CD8-positive, alpha-beta memory T cell (primary cell): ENCODE measurements at regions not wholly inside any gene's neighbourhood (a gene's known extent, or its start where the extent isn't known, plus 50 kb on each side); places are given as distances from the start of the nearest gene placed in this dataset.

Source experiments
- CTCF ChIA-PET: fragments of 350-600 bp; sonication (Branson Sonifier 250); formaldehyde crosslinking; loops from one replicate; lab custom pipeline; 2021; ENCODE audit warnings: antibody characterized with exemption; lab: Charles Lee
- POLR2A ChIA-PET: fragments of 350-600 bp; sonication (Branson Sonifier 250); formaldehyde crosslinking; loops from one replicate; lab custom pipeline; 2021; ENCODE audit warnings: antibody characterized with exemption; lab: Charles Lee
- DNase-seq, 5 donors: peaks; one replicate each; pipeline versions ENCODE4 v3.0.0 to v3.0.0-alpha.2; 2020 to 2022; ENCODE audit warnings: mixed read lengths in 1 of 5
- H3K27ac ChIP-seq: one replicate; pipeline ENCODE4 v1.7.0; 2013; ENCODE audit warnings: low read depth, mild to moderate bottlenecking, low read length, moderate library complexity
- H3K27me3 ChIP-seq: 2 replicates; pipeline ENCODE4 v1.7.0; 2013; ENCODE audit warnings: low read length, mild to moderate bottlenecking; ENCODE audit not compliant: insufficient read depth, poor library complexity, severe bottlenecking
- H3K36me3 ChIP-seq: 2 replicates; pipeline ENCODE4 v1.7.0; 2013; ENCODE audit warnings: mild to moderate bottlenecking, low read length, moderate library complexity; ENCODE audit not compliant: insufficient read depth
- H3K4me1 ChIP-seq: 2 replicates; pipeline ENCODE4 v1.7.0; 2013; ENCODE audit warnings: mild to moderate bottlenecking, low read length, moderate library complexity; ENCODE audit not compliant: insufficient read depth
- H3K4me3 ChIP-seq: 2 replicates; pipeline ENCODE4 v1.7.0; 2013; ENCODE audit warnings: mild to moderate bottlenecking, low read length
- H3K9me3 ChIP-seq: 2 replicates; pipeline ENCODE4 v1.7.0; 2013; ENCODE audit warnings: mild to moderate bottlenecking, low read length
- H3K27ac Mint-ChIP-seq, 8 donors: one replicate each; pipeline ENCODE4 v1.8.0; 2020 to 2021; ENCODE audit warnings: mixed read lengths in 8 of 8, mild to moderate bottlenecking in 6 of 8, inconsistent platforms in 3 of 8, moderate library complexity in 3 of 8
- H3K27me3 Mint-ChIP-seq, 2 donors: one replicate each; pipeline ENCODE4 v1.8.0; 2020 to 2021; ENCODE audit warnings: mixed read lengths in 2 of 2, mild to moderate bottlenecking in 1 of 2, moderate library complexity in 1 of 2
- H3K36me3 Mint-ChIP-seq, 3 donors: one replicate each; pipeline ENCODE4 v1.8.0; 2020 to 2021; ENCODE audit warnings: mixed read lengths in 3 of 3, inconsistent platforms in 1 of 3, mild to moderate bottlenecking in 1 of 3
- H3K4me1 Mint-ChIP-seq, 3 donors: one replicate each; pipeline ENCODE4 v1.8.0; 2020 to 2021; ENCODE audit warnings: mixed read lengths in 3 of 3, inconsistent platforms in 1 of 3, mild to moderate bottlenecking in 1 of 3
- H3K4me3 Mint-ChIP-seq, 7 donors: one replicate each; pipeline ENCODE4 v1.8.0; 2020 to 2021; ENCODE audit warnings: mixed read lengths in 7 of 7, mild to moderate bottlenecking in 6 of 7, moderate library complexity in 4 of 7, inconsistent platforms in 2 of 7
- H3K9me3 Mint-ChIP-seq, 5 donors: one replicate each; pipeline ENCODE4 v1.8.0; 2020 to 2022; ENCODE audit warnings: mixed read lengths in 5 of 5, mild to moderate bottlenecking in 3 of 5, moderate library complexity in 2 of 5, inconsistent platforms in 1 of 5

- Mint-ChIP-seq H3K9me3 (no peaks in the 10 kb centered on the region), H3K27me3 (peaks cover 0 to 4% of the 10 kb centered on the region in 2 donors), H3K4me1 (no peaks in the 10 kb centered on the region), H3K4me3 (no peak overlapping the region), H3K36me3 (no peaks in the 10 kb centered on the region), H3K27ac (no peak overlapping the region)
- Histone ChIP-seq H3K9me3 (no peaks in the 10 kb centered on the region), H3K36me3 (no peaks in the 10 kb centered on the region), H3K4me3 (no peak overlapping the region), H3K4me1 (no peaks in the 10 kb centered on the region), H3K27me3 (no peaks in the 10 kb centered on the region), H3K27ac (no peak overlapping the region)
- CTCF ChIA-PET = no interaction called here
- POLR2A ChIA-PET = no interaction called here
- DNase-seq = no peak
Measured at GRCh38 chr13:73284081-73284874, 225.5 kb downstream of the KLF5 start.

- ChIA-PET CTCF (no interaction called here), POLR2A (no interaction called here)
- no peaks in the 10 kb centered on the region for H3K4me1 ChIP-seq
- H3K4me3 ChIP-seq = no peak overlapping the region
- no peaks in the 10 kb centered on the region for H3K36me3 ChIP-seq
- no peak overlapping the region for H3K27ac ChIP-seq
- Mint-ChIP-seq H3K27me3 (peaks cover 0 to 4% of the 10 kb centered on the region in 2 donors), H3K4me1 (no peaks in the 10 kb centered on the region), H3K27ac (no peak overlapping the region), H3K9me3 (no peaks in the 10 kb centered on the region), H3K36me3 (no peaks in the 10 kb centered on the region), H3K4me3 (no peak overlapping the region)
- H3K9me3 ChIP-seq = no peaks in the 10 kb centered on the region
- DNase-seq = no peak
- no peaks in the 10 kb centered on the region for H3K27me3 ChIP-seq
Measured at GRCh38 chr13:73283636-73284035, 224.8 kb downstream of the KLF5 start.

- no peak for DNase-seq
- peaks cover 0 to 6% (median 0%) of the 10 kb centered on the region in 5 donors for H3K9me3 Mint-ChIP-seq
- Histone ChIP-seq H3K4me1 (no peaks in the 10 kb centered on the region), H3K27me3 (no peaks in the 10 kb centered on the region), H3K4me3 (no peak overlapping the region), H3K36me3 (no peaks in the 10 kb centered on the region), H3K9me3 (no peaks in the 10 kb centered on the region), H3K27ac (no peak overlapping the region)
- H3K27me3 Mint-ChIP-seq = peaks cover 0 to 3% of the 10 kb centered on the region in 2 donors
- peaks cover 0 to 3% (median 0%) of the 10 kb centered on the region in 3 donors for H3K36me3 Mint-ChIP-seq
- no peaks in the 10 kb centered on the region for H3K4me1 Mint-ChIP-seq
- CTCF ChIA-PET = interaction anchor here (1.4 kb wide), 2 partner anchors 10 kb away, joined by 3 read pairs; no protein-coding TSS in a partner anchor
- H3K27ac Mint-ChIP-seq = no peak overlapping the region
- POLR2A ChIA-PET = no interaction called here
- H3K4me3 Mint-ChIP-seq = no peak overlapping the region
Measured at GRCh38 chr13:73281746-73282145, 222.9 kb downstream of the KLF5 start.

GRCh38 chr13:73278186-73278585 lies 219.4 kb downstream of the KLF5 start:
- ChIA-PET CTCF (no interaction called here), POLR2A (no interaction called here)
- no peak overlapping the region for H3K27ac Mint-ChIP-seq

GRCh38 chr13:73275163-73275562 lies 216.4 kb downstream of the KLF5 start:
- no peak overlapping the region for H3K27ac Mint-ChIP-seq
- ChIA-PET POLR2A (no interaction called here), CTCF (no interaction called here)

More at GRCh38 chr13:73278186-73278585, 219.4 kb downstream of the KLF5 start:
- Mint-ChIP-seq H3K27me3 (no peaks in the 10 kb centered on the region), H3K4me1 (peaks cover 1 to 15% (median 14%) of the 10 kb centered on the region in 3 donors), H3K36me3 (peaks cover 0 to 3% (median 0%) of the 10 kb centered on the region in 3 donors), H3K4me3 (no peak overlapping the region), H3K9me3 (peaks cover 0 to 6% (median 0%) of the 10 kb centered on the region in 5 donors)
- Histone ChIP-seq H3K27me3 (no peaks in the 10 kb centered on the region), H3K4me1 (no peaks in the 10 kb centered on the region), H3K27ac (no peak overlapping the region), H3K9me3 (no peaks in the 10 kb centered on the region), H3K36me3 (no peaks in the 10 kb centered on the region), H3K4me3 (no peak overlapping the region)
- no peak for DNase-seq

GRCh38 chr13:73274147-73274546 lies 215.3 kb downstream of the KLF5 start:
- Histone ChIP-seq H3K36me3 (no peaks in the 10 kb centered on the region), H3K27ac (no peak overlapping the region), H3K9me3 (no peaks in the 10 kb centered on the region), H3K4me3 (no peak overlapping the region), H3K4me1 (no peaks in the 10 kb centered on the region), H3K27me3 (no peaks in the 10 kb centered on the region)
- H3K9me3 Mint-ChIP-seq = peaks cover 0 to 12% (median 0%) of the 10 kb centered on the region in 5 donors
- peaks cover 0 to 2% of the 10 kb centered on the region in 2 donors for H3K27me3 Mint-ChIP-seq
- H3K36me3 Mint-ChIP-seq = peaks cover 0 to 6% (median 3%) of the 10 kb centered on the region in 3 donors
- POLR2A ChIA-PET = no interaction called here
- H3K4me1 Mint-ChIP-seq = peaks cover 1 to 15% (median 14%) of the 10 kb centered on the region in 3 donors
- CTCF ChIA-PET = no interaction called here
- H3K4me3 Mint-ChIP-seq = no peak overlapping the region
- DNase-seq = no peak
- no peak overlapping the region for H3K27ac Mint-ChIP-seq

More at GRCh38 chr13:73275163-73275562, 216.4 kb downstream of the KLF5 start:
- DNase-seq = no peak
- Mint-ChIP-seq H3K9me3 (peaks cover 0 to 6% (median 0%) of the 10 kb centered on the region in 5 donors), H3K4me1 (peaks cover 1 to 15% (median 14%) of the 10 kb centered on the region in 3 donors), H3K36me3 (peaks cover 0 to 3% (median under 1%) of the 10 kb centered on the region in 3 donors), H3K27me3 (no peaks in the 10 kb centered on the region), H3K4me3 (peak overlapping the region in 1 of 7 donors; percentile 39)
- no peak overlapping the region for H3K4me3 ChIP-seq
- H3K27me3 ChIP-seq = no peaks in the 10 kb centered on the region
- H3K4me1 ChIP-seq = no peaks in the 10 kb centered on the region
- H3K27ac ChIP-seq = no peak overlapping the region
- H3K9me3 ChIP-seq = no peaks in the 10 kb centered on the region
- no peaks in the 10 kb centered on the region for H3K36me3 ChIP-seq

- ChIA-PET POLR2A (no interaction called here), CTCF (no interaction called here)
- Histone ChIP-seq H3K27me3 (no peaks in the 10 kb centered on the region), H3K4me3 (no peak overlapping the region), H3K27ac (no peak overlapping the region), H3K9me3 (no peaks in the 10 kb centered on the region), H3K36me3 (no peaks in the 10 kb centered on the region), H3K4me1 (no peaks in the 10 kb centered on the region)
- H3K36me3 Mint-ChIP-seq = peaks cover 0 to 9% (median 3%) of the 10 kb centered on the region in 3 donors
- no peak for DNase-seq
- H3K27me3 Mint-ChIP-seq = peaks cover 0 to 2% of the 10 kb centered on the region in 2 donors
- no peak overlapping the region for H3K27ac Mint-ChIP-seq
- no peak overlapping the region for H3K4me3 Mint-ChIP-seq
- H3K9me3 Mint-ChIP-seq = peaks cover 0 to 12% (median under 1%) of the 10 kb centered on the region in 5 donors
- H3K4me1 Mint-ChIP-seq = peaks cover 1 to 15% (median 14%) of the 10 kb centered on the region in 3 donors
Measured at GRCh38 chr13:73273745-73274144, 214.9 kb downstream of the KLF5 start.

- POLR2A ChIA-PET = no interaction called here
- no peaks in the 10 kb centered on the region for H3K4me1 ChIP-seq
- Mint-ChIP-seq H3K4me1 (peaks cover 1 to 15% (median 14%) of the 10 kb centered on the region in 3 donors), H3K9me3 (peaks cover 0 to 12% (median 3%) of the 10 kb centered on the region in 5 donors), H3K27me3 (peaks cover 0 to 4% of the 10 kb centered on the region in 2 donors), H3K4me3 (no peak overlapping the region), H3K27ac (no peak overlapping the region), H3K36me3 (peaks cover 0 to 11% (median 3%) of the 10 kb centered on the region in 3 donors)
- H3K27me3 ChIP-seq = no peaks in the 10 kb centered on the region
- H3K36me3 ChIP-seq = no peaks in the 10 kb centered on the region
- H3K27ac ChIP-seq = no peak overlapping the region
- CTCF ChIA-PET = no interaction called here
- no peak for DNase-seq
- no peaks in the 10 kb centered on the region for H3K9me3 ChIP-seq
- no peak overlapping the region for H3K4me3 ChIP-seq
Measured at GRCh38 chr13:73273276-73273675, 214.5 kb downstream of the KLF5 start.
